ENCODE measurements at regions not wholly inside any gene's neighbourhood (a gene's known extent, or its start where the extent isn't known, plus 50 kb on each side); places are given as distances from the start of the nearest gene placed in this dataset.

- H3K4me3 ChIP-seq (ENCODE audit: low read depth in 1 of 2, low read length in 2 of 2): no peak overlapping the region
- no peaks in the 10 kb centered on the region for H3K27me3 ChIP-seq (ENCODE audit: low read depth, low read length)
- H3K4me1 ChIP-seq (ENCODE audit: control insufficient read depth in 1 of 2, insufficient read depth in 2 of 2, low read length in 2 of 2): peaks cover 0 to 15% of the 10 kb centered on the region in 2 donors
- H3K36me3 ChIP-seq (ENCODE audit: control insufficient read depth in 1 of 2, insufficient read depth in 2 of 2, low read length in 2 of 2): no peaks in the 10 kb centered on the region
- H3K27ac ChIP-seq (ENCODE audit: low read length): no peak overlapping the region
- H3K9me3 ChIP-seq (ENCODE audit: control insufficient read depth in 1 of 2, low read length in 2 of 2): peaks cover 0 to 3% of the 10 kb centered on the region in 2 donors
These were observed 347.9 kb upstream of the MTPN start for GRCh38 chr7:136325027-136325426.

- Histone ChIP-seq H3K4me1 (ENCODE audit: control insufficient read depth in 1 of 2, insufficient read depth in 2 of 2, low read length in 2 of 2) (peaks cover 0 to 15% of the 10 kb centered on the region in 2 donors), H3K27me3 (ENCODE audit: low read depth, low read length) (no peaks in the 10 kb centered on the region), H3K4me3 (ENCODE audit: low read depth in 1 of 2, low read length in 2 of 2) (no peak overlapping the region), H3K27ac (ENCODE audit: low read length) (no peak overlapping the region), H3K36me3 (ENCODE audit: control insufficient read depth in 1 of 2, insufficient read depth in 2 of 2, low read length in 2 of 2) (no peaks in the 10 kb centered on the region), H3K9me3 (ENCODE audit: control insufficient read depth in 1 of 2, low read length in 2 of 2) (peaks cover 0 to 3% of the 10 kb centered on the region in 2 donors)
These were observed 347.0 kb upstream of the MTPN start for GRCh38 chr7:136324073-136324704.

- no peaks in the 10 kb centered on the region for H3K4me1 ChIP-seq (ENCODE audit: control insufficient read depth in 1 of 2, insufficient read depth in 2 of 2, low read length in 2 of 2)
- no peak overlapping the region for H3K4me3 ChIP-seq (ENCODE audit: low read depth in 1 of 2, low read length in 2 of 2)
- no peaks in the 10 kb centered on the region for H3K27me3 ChIP-seq (ENCODE audit: low read depth, low read length)
- H3K27ac ChIP-seq (ENCODE audit: low read length): no peak overlapping the region
- no peaks in the 10 kb centered on the region for H3K36me3 ChIP-seq (ENCODE audit: control insufficient read depth in 1 of 2, insufficient read depth in 2 of 2, low read length in 2 of 2)
- peaks cover 0 to 4% of the 10 kb centered on the region in 2 donors for H3K9me3 ChIP-seq (ENCODE audit: control insufficient read depth in 1 of 2, low read length in 2 of 2)
These were observed 335.4 kb upstream of the MTPN start for GRCh38 chr7:136312592-136312991.

- Histone ChIP-seq H3K27me3 (ENCODE audit: low read depth, low read length) (no peaks in the 10 kb centered on the region), H3K4me1 (ENCODE audit: control insufficient read depth in 1 of 2, insufficient read depth in 2 of 2, low read length in 2 of 2) (no peaks in the 10 kb centered on the region), H3K4me3 (ENCODE audit: low read depth in 1 of 2, low read length in 2 of 2) (no peak overlapping the region), H3K9me3 (ENCODE audit: control insufficient read depth in 1 of 2, low read length in 2 of 2) (peaks cover 0 to 4% of the 10 kb centered on the region in 2 donors), H3K27ac (ENCODE audit: low read length) (no peak overlapping the region), H3K36me3 (ENCODE audit: control insufficient read depth in 1 of 2, insufficient read depth in 2 of 2, low read length in 2 of 2) (no peaks in the 10 kb centered on the region)
These were observed 332.2 kb upstream of the MTPN start for GRCh38 chr7:136309407-136309806.

GRCh38 chr7:136308230-136308629 is 331.1 kb upstream of the MTPN start:
- H3K27me3 ChIP-seq (ENCODE audit: low read depth, low read length): no peaks in the 10 kb centered on the region
- no peaks in the 10 kb centered on the region for H3K36me3 ChIP-seq (ENCODE audit: control insufficient read depth in 1 of 2, insufficient read depth in 2 of 2, low read length in 2 of 2)
- no peak overlapping the region for H3K27ac ChIP-seq (ENCODE audit: low read length)
- no peak overlapping the region for H3K4me3 ChIP-seq (ENCODE audit: low read depth in 1 of 2, low read length in 2 of 2)
- no peaks in the 10 kb centered on the region for H3K4me1 ChIP-seq (ENCODE audit: control insufficient read depth in 1 of 2, insufficient read depth in 2 of 2, low read length in 2 of 2)
- H3K9me3 ChIP-seq (ENCODE audit: control insufficient read depth in 1 of 2, low read length in 2 of 2): peaks cover 0 to 2% of the 10 kb centered on the region in 2 donors

- Histone ChIP-seq H3K36me3 (ENCODE audit: control insufficient read depth in 1 of 2, insufficient read depth in 2 of 2, low read length in 2 of 2) (no peaks in the 10 kb centered on the region), H3K9me3 (ENCODE audit: control insufficient read depth in 1 of 2, low read length in 2 of 2) (peaks cover 0 to 4% of the 10 kb centered on the region in 2 donors)
These were observed 326.0 kb upstream of the MTPN start for GRCh38 chr7:136303162-136303561.

GRCh38 chr7:136302049-136302448 is 324.9 kb upstream of the MTPN start:
- Histone ChIP-seq H3K27ac (ENCODE audit: low read length) (no peak overlapping the region), H3K27me3 (ENCODE audit: low read depth, low read length) (no peaks in the 10 kb centered on the region), H3K9me3 (ENCODE audit: control insufficient read depth in 1 of 2, low read length in 2 of 2) (peaks cover 0 to 3% of the 10 kb centered on the region in 2 donors), H3K4me1 (ENCODE audit: control insufficient read depth in 1 of 2, insufficient read depth in 2 of 2, low read length in 2 of 2) (no peaks in the 10 kb centered on the region), H3K36me3 (ENCODE audit: control insufficient read depth in 1 of 2, insufficient read depth in 2 of 2, low read length in 2 of 2) (no peaks in the 10 kb centered on the region), H3K4me3 (ENCODE audit: low read depth in 1 of 2, low read length in 2 of 2) (no peak overlapping the region)

More at GRCh38 chr7:136303162-136303561, 326.0 kb upstream of the MTPN start:
- no peak overlapping the region for H3K27ac ChIP-seq (ENCODE audit: low read length)
- no peaks in the 10 kb centered on the region for H3K4me1 ChIP-seq (ENCODE audit: control insufficient read depth in 1 of 2, insufficient read depth in 2 of 2, low read length in 2 of 2)
- no peak overlapping the region for H3K4me3 ChIP-seq (ENCODE audit: low read depth in 1 of 2, low read length in 2 of 2)
- no peaks in the 10 kb centered on the region for H3K27me3 ChIP-seq (ENCODE audit: low read depth, low read length)

GRCh38 chr7:136294977-136295376 is 317.8 kb upstream of the MTPN start:
- no peak overlapping the region for H3K4me3 ChIP-seq (ENCODE audit: low read depth in 1 of 2, low read length in 2 of 2)
- no peaks in the 10 kb centered on the region for H3K4me1 ChIP-seq (ENCODE audit: control insufficient read depth in 1 of 2, insufficient read depth in 2 of 2, low read length in 2 of 2)
- no peaks in the 10 kb centered on the region for H3K27me3 ChIP-seq (ENCODE audit: low read depth, low read length)
- H3K27ac ChIP-seq (ENCODE audit: low read length): no peak overlapping the region
- H3K36me3 ChIP-seq (ENCODE audit: control insufficient read depth in 1 of 2, insufficient read depth in 2 of 2, low read length in 2 of 2): no peaks in the 10 kb centered on the region
- H3K9me3 ChIP-seq (ENCODE audit: control insufficient read depth in 1 of 2, low read length in 2 of 2): no peaks in the 10 kb centered on the region

- H3K27me3 ChIP-seq (ENCODE audit: low read depth, low read length): no peaks in the 10 kb centered on the region
- no peaks in the 10 kb centered on the region for H3K36me3 ChIP-seq (ENCODE audit: control insufficient read depth in 1 of 2, insufficient read depth in 2 of 2, low read length in 2 of 2)
- no peaks in the 10 kb centered on the region for H3K9me3 ChIP-seq (ENCODE audit: control insufficient read depth in 1 of 2, low read length in 2 of 2)
- no peak overlapping the region for H3K4me3 ChIP-seq (ENCODE audit: low read depth in 1 of 2, low read length in 2 of 2)
- no peak overlapping the region for H3K27ac ChIP-seq (ENCODE audit: low read length)
- H3K4me1 ChIP-seq (ENCODE audit: control insufficient read depth in 1 of 2, insufficient read depth in 2 of 2, low read length in 2 of 2): no peaks in the 10 kb centered on the region
These were observed 316.8 kb upstream of the MTPN start for GRCh38 chr7:136293841-136294391.

GRCh38 chr7:136293272-136293671 is 316.1 kb upstream of the MTPN start:
- Histone ChIP-seq H3K4me3 (ENCODE audit: low read depth in 1 of 2, low read length in 2 of 2) (no peak overlapping the region), H3K36me3 (ENCODE audit: control insufficient read depth in 1 of 2, insufficient read depth in 2 of 2, low read length in 2 of 2) (no peaks in the 10 kb centered on the region), H3K27ac (ENCODE audit: low read length) (no peak overlapping the region), H3K27me3 (ENCODE audit: low read depth, low read length) (no peaks in the 10 kb centered on the region), H3K9me3 (ENCODE audit: control insufficient read depth in 1 of 2, low read length in 2 of 2) (no peaks in the 10 kb centered on the region), H3K4me1 (ENCODE audit: control insufficient read depth in 1 of 2, insufficient read depth in 2 of 2, low read length in 2 of 2) (no peaks in the 10 kb centered on the region)

GRCh38 chr7:136292365-136292764 is 315.2 kb upstream of the MTPN start:
- Histone ChIP-seq H3K9me3 (ENCODE audit: control insufficient read depth in 1 of 2, low read length in 2 of 2) (no peaks in the 10 kb centered on the region), H3K4me1 (ENCODE audit: control insufficient read depth in 1 of 2, insufficient read depth in 2 of 2, low read length in 2 of 2) (no peaks in the 10 kb centered on the region), H3K27me3 (ENCODE audit: low read depth, low read length) (no peaks in the 10 kb centered on the region), H3K36me3 (ENCODE audit: control insufficient read depth in 1 of 2, insufficient read depth in 2 of 2, low read length in 2 of 2) (no peaks in the 10 kb centered on the region), H3K27ac (ENCODE audit: low read length) (no peak overlapping the region), H3K4me3 (ENCODE audit: low read depth in 1 of 2, low read length in 2 of 2) (no peak overlapping the region)

GRCh38 chr7:136290351-136290750 is 313.2 kb upstream of the MTPN start:
- Histone ChIP-seq H3K27ac (ENCODE audit: low read length) (no peak overlapping the region), H3K4me1 (ENCODE audit: control insufficient read depth in 1 of 2, insufficient read depth in 2 of 2, low read length in 2 of 2) (no peaks in the 10 kb centered on the region), H3K27me3 (ENCODE audit: low read depth, low read length) (no peaks in the 10 kb centered on the region), H3K36me3 (ENCODE audit: control insufficient read depth in 1 of 2, insufficient read depth in 2 of 2, low read length in 2 of 2) (no peaks in the 10 kb centered on the region), H3K9me3 (ENCODE audit: control insufficient read depth in 1 of 2, low read length in 2 of 2) (no peaks in the 10 kb centered on the region), H3K4me3 (ENCODE audit: low read depth in 1 of 2, low read length in 2 of 2) (no peak overlapping the region)
